Uterus (tissue), 3 donors: ENCODE measurements at regions not wholly inside any gene's neighbourhood (a gene's known extent, or its start where the extent isn't known, plus 50 kb on each side); places are given as distances from the start of the nearest gene placed in this dataset.

Source experiments
- DNase-seq, 2 donors: peaks; one replicate each; pipeline ENCODE4 v3.0.0-alpha.2; 2019 to 2020
- H3K27ac ChIP-seq, 2 donors: fragments of 200-600 bp; sonication (generic); 1 replicate in 1 of 2; 2 replicates in 1 of 2; pipeline ENCODE4 v1.5.1; 2016 to 2018
- H3K27me3 ChIP-seq, 2 donors: fragments of 200-600 bp; sonication (generic); one replicate each; pipeline ENCODE4 v1.5.1; 2018 to 2019; ENCODE audit warnings: control low read depth in 1 of 2
- H3K36me3 ChIP-seq, 2 donors: fragments of 200-600 bp; sonication (generic); one replicate each; pipeline ENCODE4 v1.5.1; 2019; ENCODE audit warnings: control low read depth in 1 of 2
- H3K4me1 ChIP-seq, 2 donors: fragments of 200-600 bp; sonication (generic); one replicate each; pipeline ENCODE4 v1.5.1; 2018 to 2019; ENCODE audit warnings: control low read depth in 1 of 2
- H3K4me3 ChIP-seq, 2 donors: fragments of 200-600 bp; sonication (generic); 1 replicate in 1 of 2; 2 replicates in 1 of 2; pipeline ENCODE4 v1.5.1; 2018 to 2019; ENCODE audit warnings: mild to moderate bottlenecking in 1 of 2
- H3K9me3 ChIP-seq, 2 donors: fragments of 200-600 bp; sonication (generic); one replicate each; pipeline ENCODE4 v1.5.1; 2019; ENCODE audit warnings: control low read depth in 1 of 2
- CTCF ChIP-seq, 4 experiments: fragments of 200-600 bp in 2 of 4; fragments of 450-650 bp in 2 of 4; sonication (generic) in 2 of 4; IDR thresholded peaks; one replicate each; pipeline ENCODE4 v1.5.1; 2016 to 2019; ENCODE audit warnings: antibody characterized with exemption in 4 of 4, mild to moderate bottlenecking in 2 of 4, moderate library complexity in 1 of 4
- POLR2A ChIP-seq, 2 donors: fragments of 450-650 bp; IDR thresholded peaks; one replicate each; pipeline ENCODE4 v1.6.1; 2016; ENCODE audit warnings: antibody characterized with exemption in 2 of 2, mild to moderate bottlenecking in 1 of 2, moderate library complexity in 1 of 2
- intact Hi-C: fragments of 100-400 bp; cut with DNase I; formaldehyde crosslinking; loops from one replicate; pipeline ENCODE4 v1.15.1; 2023; ENCODE audit warnings: low total_unique reads
- donor health status: DM: yes; HTN: yes; CAD: no.

GRCh38 chr11:101362643-101363042 is 221.2 kb downstream of the TRPC6 start:
- no peaks in the 10 kb centered on the region for H3K36me3 ChIP-seq
- no peak overlapping the region for H3K4me3 ChIP-seq
- DNase-seq: no peak
- no peaks in the 10 kb centered on the region for H3K4me1 ChIP-seq
- H3K27me3 ChIP-seq: no peaks in the 10 kb centered on the region
- TF ChIP-seq POLR2A (IDR thresholded peaks at IDR 0.05) (no peak), CTCF (IDR thresholded peaks at IDR 0.05) (no peak)
- H3K9me3 ChIP-seq: no peaks in the 10 kb centered on the region
- intact Hi-C loops: no loop called here
- H3K27ac ChIP-seq: no peak overlapping the region

- no peaks in the 10 kb centered on the region for H3K9me3 ChIP-seq
- intact Hi-C loops: no loop called here
- DNase-seq: no peak
- H3K36me3 ChIP-seq: no peaks in the 10 kb centered on the region
- TF ChIP-seq POLR2A (IDR thresholded peaks at IDR 0.05) (no peak), CTCF (IDR thresholded peaks at IDR 0.05) (no peak)
- no peaks in the 10 kb centered on the region for H3K4me1 ChIP-seq
- H3K4me3 ChIP-seq: no peak overlapping the region
- no peaks in the 10 kb centered on the region for H3K27me3 ChIP-seq
- no peak overlapping the region for H3K27ac ChIP-seq
Observed at GRCh38 chr11:101357771-101358170, 226.0 kb downstream of the TRPC6 start.

GRCh38 chr11:101354801-101355200 is 225.2 kb upstream of the PGR start:
- H3K36me3 ChIP-seq: no peaks in the 10 kb centered on the region
- intact Hi-C loops: no loop called here
- H3K4me1 ChIP-seq: no peaks in the 10 kb centered on the region

GRCh38 chr11:101348786-101349185 is 219.2 kb upstream of the PGR start:
- intact Hi-C loops: no loop called here
- peak overlapping the region; percentile 73 to 90 for H3K27ac ChIP-seq
- no peaks in the 10 kb centered on the region for H3K27me3 ChIP-seq
- no peak for DNase-seq
- TF ChIP-seq POLR2A (IDR thresholded peaks at IDR 0.05): no peak
- no peak for TF ChIP-seq CTCF (IDR thresholded peaks at IDR 0.05)
- H3K9me3 ChIP-seq: no peaks in the 10 kb centered on the region
- peaks cover 0 to 4% of the 10 kb centered on the region in 2 donors for H3K4me1 ChIP-seq
- no peaks in the 10 kb centered on the region for H3K36me3 ChIP-seq
- H3K4me3 ChIP-seq: no peak overlapping the region

More at GRCh38 chr11:101354801-101355200, 225.2 kb upstream of the PGR start:
- TF ChIP-seq CTCF (IDR thresholded peaks at IDR 0.05) (no peak), POLR2A (IDR thresholded peaks at IDR 0.05) (no peak)
- Histone ChIP-seq H3K9me3 (no peaks in the 10 kb centered on the region), H3K4me3 (no peak overlapping the region), H3K27ac (no peak overlapping the region), H3K27me3 (no peaks in the 10 kb centered on the region)
- DNase-seq: no peak

- Histone ChIP-seq H3K36me3 (no peaks in the 10 kb centered on the region), H3K27ac (peak overlapping the region in 1 of 2 donors; percentile 90), H3K27me3 (no peaks in the 10 kb centered on the region), H3K4me1 (peaks cover 0 to 4% of the 10 kb centered on the region in 2 donors), H3K9me3 (no peaks in the 10 kb centered on the region), H3K4me3 (no peak overlapping the region)
- DNase-seq: no peak
- no peak for TF ChIP-seq CTCF (IDR thresholded peaks at IDR 0.05)
- intact Hi-C loops: no loop called here
Observed at GRCh38 chr11:101346591-101346990, 217.0 kb upstream of the PGR start.
